HepG2 (cell line): ENCODE measurements at regions not wholly inside any gene's neighbourhood (a gene's known extent, or its start where the extent isn't known, plus 50 kb on each side); places are given as distances from the start of the nearest gene placed in this dataset.

ENCODE experiments used
- ATAC-seq: fragments of 200-7000 bp; cut with Tn5 transposase; 3 replicates; pipeline ENCODE4 v1.9.1; 2020; ENCODE audit warnings: mild to moderate bottlenecking, moderate library complexity
- BruUV-seq: library from RNA; stranded (reverse); fragments of 400-500 nt; replicated peaks from 2 replicates; lab custom pipeline; 2021; lab: Mats Ljungman, UMichigan
- CTCF ChIA-PET: fragments of 300-600 bp; formaldehyde crosslinking; extraction: SDS; loops from one replicate; lab custom pipeline; 2021; ENCODE audit warnings: low total read pairs, inconsistent platforms, low intra/inter-chr PET ratio; lab: Yijun Ruan, JAX
- POLR2A ChIA-PET: fragments of 350-600 bp; sonication (Branson Sonifier 250); formaldehyde crosslinking; loops from one replicate; lab custom pipeline; 2020; ENCODE audit warnings: antibody characterized with exemption, inconsistent platforms; lab: Yijun Ruan, JAX
- DNase-seq: peaks from one replicate; pipeline ENCODE4 v3.0.0-alpha.2; 2015; ENCODE audit warnings: low spot score
- FAIRE-seq: peaks from 3 replicates; lab custom pipeline; 2011; peaks lifted over from hg19 to GRCh38; lab: Jason Lieb, UNC
- H2AFZ ChIP-seq: one replicate; pipeline ENCODE4 v1.6.1; 2011; ENCODE audit warnings: low read length, inconsistent platforms
- H3K27ac ChIP-seq: fragments of 300-600 bp; 3 replicates; pipeline ENCODE4 v1.8.0; 2011; ENCODE audit warnings: mixed run types, mild to moderate bottlenecking, mixed read lengths, low read length, inconsistent platforms; ENCODE audit not compliant: insufficient read depth; ENCODE audit errors: extremely low read length
- H3K27me3 ChIP-seq, 2 experiments: fragments of 200-600 bp in 1 of 2; 2 replicates in 1 of 2; 3 replicates in 1 of 2; pipeline versions ENCODE4 v1.6.0 to v1.8.0; 2011; ENCODE audit warnings: low read length in 2 of 2, mild to moderate bottlenecking in 2 of 2, moderate library complexity in 2 of 2, inconsistent platforms in 1 of 2; ENCODE audit not compliant: insufficient read depth in 2 of 2, control insufficient read depth in 1 of 2
- H3K36me3 ChIP-seq, 2 experiments: fragments of 200-600 bp in 1 of 2; replicated peaks in 1 of 2; 2 replicates in 1 of 2; 3 replicates in 1 of 2; pipeline versions ENCODE4 v1.5.1 to v1.8.0; 2011; ENCODE audit warnings: low read length in 2 of 2, inconsistent platforms in 1 of 2; ENCODE audit not compliant: insufficient read depth in 2 of 2, control insufficient read depth in 1 of 2
- H3K4me1 ChIP-seq: 2 replicates; pipeline ENCODE4 v1.5.1; 2012; ENCODE audit warnings: low read length, inconsistent platforms; ENCODE audit not compliant: insufficient read depth
- H3K4me2 ChIP-seq: 2 replicates; pipeline ENCODE4 v1.6.0; 2011; ENCODE audit warnings: low read depth, low read length, inconsistent platforms
- H3K4me3 ChIP-seq, 3 experiments: fragments of 200-600 bp in 1 of 3; sonication (generic), shearing (Covaris generic) in 1 of 3; replicated peaks in 1 of 3; 2 replicates each; pipeline ENCODE4 v1.5.1; 2011 to 2016; ENCODE audit warnings: low read length in 3 of 3, inconsistent platforms in 2 of 3, low read depth in 2 of 3, mild to moderate bottlenecking in 2 of 3, control low read depth in 1 of 3, mixed read lengths in 1 of 3; ENCODE audit not compliant: insufficient read depth in 1 of 3
- H3K79me2 ChIP-seq: one replicate; pipeline ENCODE4 v1.6.1; 2011; ENCODE audit warnings: low read length, inconsistent platforms; ENCODE audit not compliant: insufficient read depth
- H3K9ac ChIP-seq: 2 replicates; pipeline ENCODE4 v1.6.0; 2011; ENCODE audit warnings: mild to moderate bottlenecking, low read depth, low read length, inconsistent platforms; ENCODE audit not compliant: insufficient read depth
- H3K9me3 ChIP-seq: 2 replicates; pipeline ENCODE4 v1.5.1; 2012; ENCODE audit warnings: mild to moderate bottlenecking, low read length
- H4K20me1 ChIP-seq: 2 replicates; pipeline ENCODE4 v1.6.0; 2011; ENCODE audit warnings: inconsistent platforms, mild to moderate bottlenecking, low read length, moderate library complexity; ENCODE audit not compliant: insufficient read depth
- ARHGAP35 ChIP-seq: sonication (generic); formaldehyde crosslinking; IDR thresholded peaks from 2 replicates; pipeline ENCODE4 v1.9.0; 2022; ENCODE audit warnings: mild to moderate bottlenecking, inconsistent platforms, moderate library complexity, missing genetic modification reagents, borderline replicate concordance
- ARNTL ChIP-seq: sonication (generic); formaldehyde crosslinking; IDR thresholded peaks from 2 replicates; pipeline ENCODE4 v1.4.0; 2020; ENCODE audit warnings: mild to moderate bottlenecking, missing genetic modification reagents
- FIP1L1 ChIP-seq: fragments of 200-400 bp; formaldehyde crosslinking; IDR thresholded peaks from 2 replicates; pipeline ENCODE4 v1.6.1; 2018; ENCODE audit warnings: low read depth, mild to moderate bottlenecking, low read length, moderate library complexity, borderline replicate concordance; ENCODE audit not compliant: insufficient read depth
- HMGXB3 ChIP-seq: sonication (generic); formaldehyde crosslinking; IDR thresholded peaks from 2 replicates; pipeline ENCODE4 v1.4.0; 2020; ENCODE audit warnings: missing genetic modification reagents, borderline replicate concordance
- HNRNPLL ChIP-seq: fragments of 200-400 bp; formaldehyde crosslinking; IDR thresholded peaks from 2 replicates; pipeline ENCODE4 v1.6.1; 2017; ENCODE audit warnings: mild to moderate bottlenecking, low read depth, low read length; ENCODE audit not compliant: poor library complexity, severe bottlenecking
- MBNL3 ChIP-seq: fragments of 250-450 bp; sonication (Bioruptor Pico); conservative IDR thresholded peaks from 2 replicates; pipeline ENCODE4 v1.8.0; 2022; ENCODE audit warnings: mild to moderate bottlenecking, inconsistent platforms
- NFRKB ChIP-seq: fragments of 450-650 bp; IDR thresholded peaks from 2 replicates; pipeline ENCODE4 v1.6.1; 2017
- PCBP2 ChIP-seq: fragments of 200-400 bp; formaldehyde crosslinking; optimal IDR thresholded peaks from 2 replicates; pipeline ENCODE3; 2018; ENCODE audit warnings: low read length, low read depth; ENCODE audit not compliant: poor library complexity, severe bottlenecking
- UBTF ChIP-seq: sonication (generic); formaldehyde crosslinking; IDR thresholded peaks from 2 replicates; pipeline ENCODE4 v1.4.0; 2020; ENCODE audit warnings: mild to moderate bottlenecking, missing genetic modification reagents
- ZBTB42 ChIP-seq: sonication (generic); formaldehyde crosslinking; IDR thresholded peaks from 2 replicates; pipeline ENCODE4 v1.5.0; 2020; ENCODE audit warnings: mild to moderate bottlenecking, missing genetic modification reagents
- ZFP41 ChIP-seq: sonication (generic); formaldehyde crosslinking; IDR thresholded peaks from 2 replicates; pipeline ENCODE4 v1.4.0; 2020; ENCODE audit warnings: mild to moderate bottlenecking, missing genetic modification reagents, borderline replicate concordance
- ZNF441 ChIP-seq: sonication (generic); formaldehyde crosslinking; IDR thresholded peaks from 2 replicates; pipeline ENCODE4 v1.7.0; 2021; ENCODE audit warnings: missing genetic modification reagents, borderline replicate concordance
- ZNF713 ChIP-seq: sonication (generic); formaldehyde crosslinking; IDR thresholded peaks from 2 replicates; pipeline ENCODE4 v1.4.0; 2020; ENCODE audit warnings: mild to moderate bottlenecking, missing genetic modification reagents
- ZNF75D ChIP-seq: sonication (generic); formaldehyde crosslinking; IDR thresholded peaks from 2 replicates; pipeline ENCODE4 v1.8.1; 2023; ENCODE audit warnings: missing genetic modification reagents, mild to moderate bottlenecking, borderline replicate concordance
- WGBS: methylation state at CpG from one replicate; pipeline ENCODE4 v1.1.6; 2017; ENCODE audit warnings: low lambda C conversion rate; 5-methylcytosine and 5-hydroxymethylcytosine counted together
- in situ Hi-C: cut with HindIII; loops from 2 replicates; pipeline ENCODE4 v1.10.0; 2017; ENCODE audit warnings: low pct_unique_long_range_greater_than_20kb; ENCODE audit not compliant: extremely low pct_ligation_motif_present
- intact Hi-C: fragments of 100-400 bp; cut with micrococcal nuclease; formaldehyde crosslinking; loops from one replicate; pipeline ENCODE4 v1.10.0; 2022; ENCODE audit not compliant: unreplicated experiment

- 50% methylated on average over 5 of the region's 5 CpGs for WGBS
- ATAC-seq, result no peak
Observed at GRCh38 chr18:37987901-37988300, 422.3 kb upstream of the CELF4 start.

More at GRCh38 chr18:37987901-37988300, 422.3 kb upstream of the CELF4 start:
- BruUV-seq, result no TSS peak
- no peak overlapping the region for H3K27ac ChIP-seq
- H3K9ac ChIP-seq, result no peak overlapping the region
- no peak for DNase-seq
- H3K9me3 ChIP-seq, result no peaks in the 10 kb centered on the region
- no peak overlapping the region for H3K4me3 ChIP-seq
- no peaks in the 10 kb centered on the region for H3K27me3 ChIP-seq
- CTCF ChIA-PET, result no interaction called here
- POLR2A ChIA-PET, result no interaction called here
- in situ Hi-C loops, result no loop called here
- H3K79me2 ChIP-seq, result no peaks in the 10 kb centered on the region
- no peaks in the 10 kb centered on the region for H3K4me1 ChIP-seq
- no peaks in the 10 kb centered on the region for H4K20me1 ChIP-seq
- H2AFZ ChIP-seq, result no peak overlapping the region
- H3K36me3 ChIP-seq, result no peaks in the 10 kb centered on the region
- intact Hi-C loops, result no loop called here
- TF ChIP-seq UBTF (no peak), HMGXB3 (CRISPR knock-in tag) (no peak), ZBTB42 (CRISPR knock-in tag) (no peak), NFRKB (no peak), FIP1L1 (no peak), PCBP2 (no peak), ARNTL (CRISPR knock-in tag) (no peak), ARHGAP35 (CRISPR knock-in tag) (no peak), ZNF713 (no peak), ZNF75D (CRISPR knock-in tag) (no peak), ZNF441 (CRISPR knock-in tag) (no peak), HNRNPLL (no peak), MBNL3 (no peak), ZFP41 (CRISPR knock-in tag) (no peak)
- H3K4me2 ChIP-seq, result no peak overlapping the region
- no peak for FAIRE-seq
